HG02798 (cell line): ENCODE measurements at regions not wholly inside any gene's neighbourhood (a gene's known extent, or its start where the extent isn't known, plus 50 kb on each side); places are given as distances from the start of the nearest gene placed in this dataset.
"Not testable (repeated sequence)": the region's sequence is repeated elsewhere in the genome, so short reads cannot be mapped to it uniquely, and the experiment has no call there.

Source experiments
- ATAC-seq: cut with Tn5 transposase; IDR thresholded peaks from one replicate; pipeline ENCODE4 v1.9.1; 2021; ENCODE audit warnings: mild to moderate bottlenecking; ENCODE audit not compliant: unreplicated experiment, poor library complexity

DNA sequence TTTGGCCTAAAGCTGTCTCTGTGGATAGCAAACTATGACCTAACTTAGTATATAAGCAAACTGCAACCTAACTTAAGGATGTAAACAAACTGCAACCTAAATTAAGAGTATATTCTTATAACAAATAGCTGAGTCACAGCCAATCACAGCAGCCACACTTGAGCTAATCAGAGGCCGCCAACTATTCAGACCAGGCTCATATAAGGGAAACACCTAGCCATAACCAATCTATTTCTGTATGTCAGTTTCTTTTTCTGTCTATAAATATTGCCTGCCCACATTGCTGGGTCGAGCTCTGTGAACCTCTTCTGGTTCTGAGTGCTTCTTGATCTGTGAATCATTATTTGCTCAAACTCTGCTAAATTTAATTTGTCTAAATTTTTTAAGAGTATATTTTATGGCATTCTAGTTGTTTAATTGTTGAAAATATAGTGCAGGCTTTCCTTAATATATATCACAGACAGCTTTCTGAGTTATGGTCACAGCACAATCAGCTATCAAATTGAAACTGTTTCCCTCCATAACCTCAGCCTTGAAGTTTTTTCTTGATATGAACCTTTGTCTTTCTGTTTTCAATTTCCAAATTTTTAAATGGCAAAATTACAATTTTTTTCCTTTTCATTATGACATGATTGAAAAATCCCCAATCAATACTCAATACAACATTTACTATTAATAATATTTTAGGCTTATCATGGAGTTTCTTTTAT is 327.1 kb upstream of the NUDT12 start:
- peak; percentile 85 for ATAC-seq

GRCh38 chr5:103886826-103887225 is 324.2 kb upstream of the NUDT12 start:
- ATAC-seq: no peak

- ATAC-seq: no peak
Measured at GRCh38 chr5:103883143-103883542, 320.6 kb upstream of the NUDT12 start.

DNA sequence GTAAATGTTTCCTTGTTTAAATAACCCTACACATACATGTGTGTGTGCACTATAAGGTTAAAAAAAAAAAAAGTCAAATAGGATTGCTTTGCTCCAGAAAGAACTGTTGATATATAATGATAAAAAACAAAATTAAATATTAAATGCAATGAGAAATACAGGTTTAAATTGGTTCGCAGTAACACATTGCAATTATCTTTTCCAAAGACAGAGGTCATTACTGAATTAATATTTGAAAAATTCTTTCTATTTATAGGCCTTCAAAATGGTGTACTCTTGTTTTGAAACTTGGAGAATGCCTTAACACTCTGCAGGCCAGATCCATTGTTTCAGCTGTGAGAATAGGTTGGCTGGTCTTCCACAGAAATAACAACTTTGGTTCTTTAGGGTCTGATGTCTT is 319.0 kb upstream of the NUDT12 start:
- ATAC-seq: no peak

DNA sequence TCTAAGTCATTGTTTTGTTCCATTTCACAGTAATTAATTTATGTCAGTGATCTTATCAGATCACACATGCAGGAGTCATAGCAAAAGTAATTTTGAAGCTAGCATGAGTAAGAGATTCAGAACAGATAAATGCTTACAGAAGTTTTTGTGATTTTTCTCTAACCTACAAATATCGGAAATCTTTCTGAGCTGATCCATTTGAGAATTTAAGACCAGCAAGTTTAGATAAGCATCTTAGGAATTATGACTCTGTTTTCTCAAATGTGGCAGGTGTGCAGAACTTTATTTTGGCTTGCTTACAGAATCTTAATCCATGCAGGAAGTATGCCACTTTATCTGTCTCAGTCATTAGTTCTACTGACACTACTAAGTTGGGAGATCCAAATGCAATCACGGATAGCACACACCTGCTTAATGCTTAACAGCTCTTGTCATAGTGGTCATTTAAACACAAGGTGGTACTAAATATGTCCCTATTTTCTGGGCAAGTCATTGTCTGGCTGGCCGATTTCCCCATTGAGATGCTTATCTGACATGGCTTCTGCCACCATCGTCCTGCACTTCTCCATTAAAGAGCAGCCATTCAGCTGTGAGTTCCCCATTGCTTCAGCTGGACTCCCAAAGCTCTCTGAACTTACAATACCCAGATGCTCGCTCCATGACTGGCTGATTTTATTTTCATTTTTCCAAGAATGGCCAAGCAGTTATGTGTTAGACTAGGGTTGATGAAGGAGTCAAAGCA is 305.4 kb upstream of the NUDT12 start:
- ATAC-seq: no peak

DNA sequence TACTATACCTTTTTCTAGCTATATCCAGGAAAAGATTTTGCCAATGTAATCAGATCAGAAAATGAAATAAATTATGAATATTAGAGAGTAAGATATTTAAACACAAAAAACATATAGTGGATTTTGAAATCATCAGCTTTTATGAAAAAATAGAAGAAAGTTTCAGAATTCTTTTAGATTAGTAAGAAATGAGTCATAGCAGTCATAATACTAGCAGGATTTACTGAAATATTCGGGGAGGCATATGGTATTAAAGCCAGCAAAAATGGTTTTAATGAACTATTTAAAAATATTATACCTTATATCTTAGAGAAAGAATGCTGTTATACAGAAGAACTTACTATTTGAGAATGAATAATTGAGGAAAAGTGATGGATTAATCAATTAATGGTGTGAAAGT is 303.6 kb upstream of the NUDT12 start:
- no peak for ATAC-seq

DNA sequence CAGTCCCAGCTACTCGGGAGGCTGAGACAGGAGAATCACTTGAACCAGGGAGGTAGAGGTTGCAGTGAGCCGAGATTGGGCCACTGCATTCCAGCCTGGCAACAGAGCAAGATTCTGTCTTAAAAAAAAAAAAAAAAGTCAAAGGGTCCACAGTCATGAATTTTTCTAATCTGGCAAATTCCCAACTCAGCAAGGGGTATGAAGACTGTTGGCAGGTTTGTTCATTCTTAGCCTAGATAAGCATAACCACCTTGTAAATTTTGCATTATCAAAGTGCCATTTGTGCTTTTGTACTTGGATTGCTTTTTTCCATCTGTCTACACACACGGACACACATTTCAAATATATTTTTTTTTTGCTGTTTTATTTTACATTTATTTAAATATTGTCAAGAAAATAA is 299.8 kb upstream of the NUDT12 start:
- ATAC-seq: no peak

GRCh38 chr5:103860327-103860726 is 297.7 kb upstream of the NUDT12 start:
- ATAC-seq: no peak

GRCh38 chr5:103858367-103858766 is 295.8 kb upstream of the NUDT12 start:
- not testable (repeated sequence) for ATAC-seq

GRCh38 chr5:103851091-103851490 is 288.5 kb upstream of the NUDT12 start:
- ATAC-seq: no peak

DNA sequence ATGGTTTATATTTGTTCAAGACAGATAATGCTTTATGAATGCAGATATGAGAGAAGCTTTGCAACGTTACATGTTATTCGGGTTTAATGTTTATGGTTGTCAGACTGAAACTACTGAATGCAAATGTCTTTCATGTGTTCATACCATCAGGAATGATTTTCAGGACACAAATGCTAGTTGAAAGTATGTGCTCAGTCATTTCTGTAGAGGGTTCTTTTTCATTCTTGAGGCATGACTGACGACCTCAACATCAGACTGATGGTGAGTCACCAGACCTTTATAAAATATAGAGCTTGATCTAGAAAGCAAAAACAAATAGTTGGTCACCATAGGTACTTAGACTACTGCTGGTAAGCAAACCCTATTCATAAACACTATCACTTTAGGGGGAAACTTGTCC is 287.3 kb upstream of the NUDT12 start:
- ATAC-seq: no peak

GRCh38 chr5:103847060-103847459 is 284.5 kb upstream of the NUDT12 start:
- no peak for ATAC-seq

DNA sequence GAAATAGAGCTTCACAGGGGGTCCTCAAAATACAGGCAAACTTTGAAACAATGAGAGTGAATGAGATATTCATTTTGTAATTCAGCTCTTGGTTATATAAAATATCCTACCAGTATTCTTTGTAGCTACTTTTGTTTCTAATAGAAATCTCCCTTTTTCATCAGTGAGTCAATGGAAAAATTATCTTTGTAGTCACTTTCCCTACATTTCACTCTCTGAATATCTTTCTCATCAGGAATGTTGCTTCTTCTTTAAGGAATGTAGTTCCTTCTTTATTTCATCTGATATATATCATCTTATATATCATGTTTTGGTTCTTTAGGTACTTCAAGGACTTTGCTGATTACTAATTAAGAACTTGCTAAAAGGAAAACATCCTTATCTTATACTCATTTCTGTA is 280.3 kb upstream of the NUDT12 start:
- no peak for ATAC-seq

DNA sequence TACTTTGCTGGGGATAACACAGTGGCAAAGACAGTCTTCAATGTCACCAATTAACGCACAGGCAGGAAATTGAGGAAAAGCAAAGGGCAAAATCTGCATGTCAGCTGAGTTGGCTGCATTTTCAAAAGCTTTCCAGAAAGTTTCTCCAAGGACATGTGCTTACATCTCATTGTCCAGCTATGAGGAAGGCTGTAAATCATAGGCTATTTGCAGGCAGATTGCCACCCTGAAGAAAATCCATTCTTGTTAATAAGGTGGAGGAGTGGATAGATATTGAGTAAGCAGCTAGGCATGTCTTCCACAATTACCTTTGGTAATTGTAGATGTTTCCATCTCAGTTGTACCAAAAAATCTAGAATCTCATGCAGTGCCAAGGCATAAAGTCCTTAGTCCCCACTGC is 278.0 kb upstream of the NUDT12 start:
- no peak for ATAC-seq

GRCh38 chr5:103834216-103834615 is 271.6 kb upstream of the NUDT12 start:
- ATAC-seq: no peak

DNA sequence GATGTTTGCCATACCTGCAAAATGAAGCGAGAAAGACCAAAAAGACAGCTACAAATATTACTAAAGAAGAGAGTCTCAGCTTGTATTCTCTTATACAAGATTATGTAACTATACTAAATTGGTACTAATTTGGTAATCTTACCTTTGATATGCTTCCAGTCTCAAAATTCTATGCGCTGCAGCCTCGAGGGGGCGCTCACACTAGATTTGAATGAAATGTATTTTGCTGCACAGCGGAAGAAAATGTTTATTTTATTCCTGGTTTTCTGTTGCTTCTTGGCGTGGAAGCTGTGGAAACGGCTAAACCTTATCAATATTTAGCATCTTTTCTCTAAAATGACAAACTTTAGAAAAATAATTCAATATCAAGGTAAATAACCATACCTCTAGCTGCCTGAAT is 267.0 kb upstream of the NUDT12 start:
- no peak for ATAC-seq

DNA sequence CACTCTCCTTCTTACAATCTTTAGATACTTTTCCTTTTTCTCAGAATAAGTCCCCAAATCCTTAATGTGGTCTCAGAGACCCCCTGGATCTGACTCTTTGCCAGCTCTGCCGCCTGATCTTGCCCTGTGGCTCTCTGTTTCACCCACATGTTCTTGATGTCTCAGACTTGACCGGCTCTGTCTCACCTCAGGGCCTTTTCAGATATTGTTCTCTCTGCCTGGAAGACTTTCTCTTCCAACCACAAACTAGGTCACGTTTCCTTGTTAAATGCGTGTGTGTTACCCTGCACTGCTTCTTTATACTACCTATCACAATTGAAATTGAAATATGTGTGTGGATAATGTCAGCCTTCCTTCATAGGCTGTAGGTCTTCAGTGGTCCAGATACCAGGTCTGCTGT is 265.4 kb upstream of the NUDT12 start:
- no peak for ATAC-seq

DNA sequence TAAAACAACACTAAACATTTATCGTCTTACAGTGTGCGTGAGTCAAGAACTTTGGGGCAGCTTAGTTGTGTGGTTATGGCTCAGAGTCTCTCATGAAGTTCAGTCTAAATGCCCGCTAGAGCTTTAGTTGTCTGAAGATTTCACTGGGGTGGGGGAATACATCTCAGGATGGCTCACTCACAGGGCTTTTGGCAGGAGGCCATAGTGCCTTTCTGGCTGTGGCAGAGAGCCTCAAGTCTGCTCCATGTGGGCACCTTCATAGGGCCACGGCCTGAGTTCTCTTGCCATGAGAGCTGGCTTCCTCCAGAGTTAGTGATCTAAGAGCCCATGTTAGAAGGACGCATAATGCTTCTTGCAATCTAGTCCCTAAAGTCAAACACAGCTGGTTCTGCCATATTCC is 258.8 kb upstream of the NUDT12 start:
- ATAC-seq: no peak

- ATAC-seq: peak; percentile 91
Measured at GRCh38 chr5:103808464-103809106, 246.0 kb upstream of the NUDT12 start.

- ATAC-seq: no peak
Measured at GRCh38 chr5:103804711-103805110, 242.1 kb upstream of the NUDT12 start.

DNA sequence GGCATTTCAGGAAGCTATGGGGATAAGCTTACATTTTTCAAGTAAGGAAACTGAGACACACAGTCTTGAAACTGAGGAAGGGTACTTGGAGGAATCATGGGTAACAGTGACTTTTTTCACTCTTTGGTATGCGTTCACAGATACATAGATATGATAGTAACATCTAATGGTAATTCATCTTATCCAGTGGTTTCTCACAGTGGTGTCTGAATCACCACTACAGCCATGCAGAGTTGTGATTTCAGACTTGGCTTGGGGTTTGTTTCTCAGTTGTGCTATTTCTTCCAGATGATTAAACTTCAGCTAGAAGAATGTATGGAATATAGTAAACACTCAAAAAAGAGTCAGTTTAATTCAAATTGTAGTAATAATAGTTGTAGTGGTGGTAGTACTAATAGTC is 239.1 kb upstream of the NUDT12 start:
- no peak for ATAC-seq
